ENCODE measurements at regions not wholly inside any gene's neighbourhood (a gene's known extent, or its start where the extent isn't known, plus 50 kb on each side); places are given as distances from the start of the nearest gene placed in this dataset.

GRCh38 chr13:30364876-30365275, 57.4 kb upstream of the UBE2L5 start:
- no peak for TF ChIP-seq REST (IDR thresholded peaks at IDR 0.05; ENCODE audit: insufficient read depth in 1 of 2, low read depth in 2 of 2, low read length in 1 of 2)
- no peak for TF ChIP-seq CTCF (IDR thresholded peaks at IDR 0.05)
- no peak for TF ChIP-seq POLR2AphosphoS5 (IDR thresholded peaks at IDR 0.05; ENCODE audit: low read depth, low read length)
- no peak for TF ChIP-seq SIN3A (IDR thresholded peaks at IDR 0.05; ENCODE audit: borderline replicate concordance, insufficient read depth, low read depth, low read length)

All from Panc1 (cell line).